HuH-7.5 (cell line): ENCODE measurements at regions not wholly inside any gene's neighbourhood (a gene's known extent, or its start where the extent isn't known, plus 50 kb on each side); places are given as distances from the start of the nearest gene placed in this dataset.
A peak's percentile ranks its signal among the peaks of the same experiment; 100 is the strongest.

ENCODE experiments used
- DNase-seq: peaks from one replicate; pipeline ENCODE4 v3.0.0; 2011; ENCODE audit warnings: low spot score

DNA sequence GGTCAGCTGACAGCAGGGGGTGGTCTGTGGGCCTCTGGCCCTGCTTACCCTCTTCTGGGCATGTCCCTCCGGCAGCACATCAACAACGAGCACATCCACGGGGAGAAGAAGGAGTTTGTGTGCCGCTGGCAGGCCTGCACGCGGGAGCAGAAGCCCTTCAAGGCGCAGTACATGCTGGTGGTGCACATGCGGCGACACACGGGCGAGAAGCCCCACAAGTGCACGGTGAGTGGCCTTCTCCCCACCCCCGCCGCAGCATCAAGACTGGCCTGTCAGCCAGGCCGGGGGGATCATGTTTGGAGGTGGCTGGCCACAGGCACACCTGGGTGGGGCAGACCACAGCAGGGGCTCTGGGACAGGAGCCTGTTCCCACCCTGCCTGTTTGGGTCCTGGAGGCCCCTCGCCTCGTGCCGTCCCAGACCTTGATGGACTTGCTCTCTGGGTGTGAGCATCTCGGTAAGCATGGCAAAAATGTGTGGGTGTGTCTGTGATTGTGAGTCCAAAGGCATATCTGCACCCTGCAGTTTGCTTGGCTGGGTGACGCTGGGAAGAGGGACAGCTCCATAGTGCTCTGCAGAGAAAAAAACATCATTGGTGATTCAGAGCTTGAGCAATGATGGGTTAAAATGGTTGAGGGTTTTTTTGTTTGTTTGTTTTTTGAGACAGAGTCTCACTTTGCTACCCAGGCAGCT is 242.8 kb downstream of the GLI2 start:
- DNase-seq, result no peak

GRCh38 chr2:120979398-120979797 is 243.7 kb downstream of the GLI2 start:
- DNase-seq, result no peak

GRCh38 chr2:120979921-120980320 is 244.3 kb downstream of the GLI2 start:
- no peak for DNase-seq

GRCh38 chr2:120981443-120981842 is 245.8 kb downstream of the GLI2 start:
- no peak for DNase-seq

GRCh38 chr2:120982598-120982997 is 246.9 kb downstream of the GLI2 start:
- no peak for DNase-seq

DNA sequence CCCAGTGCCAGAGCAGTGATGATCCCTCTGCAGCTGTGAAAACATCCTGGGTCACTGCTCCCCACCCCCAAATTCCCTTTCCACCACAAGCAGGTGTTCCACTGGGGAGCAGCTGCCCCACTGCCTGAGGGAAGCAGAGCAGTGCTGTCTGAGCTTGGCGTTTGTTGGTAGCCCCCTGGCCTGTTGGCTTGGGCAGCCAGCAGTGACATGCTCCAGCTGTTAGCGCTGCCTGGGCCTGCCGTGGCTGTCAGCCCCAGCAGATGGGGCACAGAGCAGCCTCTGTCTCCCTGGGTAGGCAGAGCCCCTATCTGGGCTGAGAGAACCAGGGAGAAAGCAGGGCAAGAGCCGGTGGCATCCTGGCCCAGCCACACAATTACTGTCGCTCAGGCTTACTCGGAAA is 247.7 kb downstream of the GLI2 start:
- DNase-seq, result no peak

DNA sequence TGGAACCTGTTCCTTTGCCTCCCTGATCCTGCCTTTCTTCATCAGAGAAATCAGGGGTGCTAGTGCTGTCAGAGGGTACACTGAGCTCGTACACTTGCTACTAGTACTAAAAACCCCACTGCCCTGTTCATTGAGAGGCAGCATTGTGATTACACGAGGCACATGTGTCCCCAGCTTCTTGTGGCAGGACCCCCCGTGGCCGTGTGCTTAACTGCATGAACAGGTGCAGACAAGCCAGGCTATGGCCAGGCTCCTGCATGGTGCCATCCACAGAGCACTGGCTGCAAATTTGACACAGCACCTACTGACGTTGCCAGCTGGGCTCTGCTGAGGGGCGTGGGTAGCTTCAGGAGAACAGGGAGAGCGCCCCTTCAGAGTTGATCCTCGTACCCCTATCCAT is 248.4 kb downstream of the GLI2 start:
- no peak for DNase-seq

- DNase-seq, result no peak
These were observed 248.9 kb downstream of the GLI2 start for GRCh38 chr2:120984452-120985173.

DNA sequence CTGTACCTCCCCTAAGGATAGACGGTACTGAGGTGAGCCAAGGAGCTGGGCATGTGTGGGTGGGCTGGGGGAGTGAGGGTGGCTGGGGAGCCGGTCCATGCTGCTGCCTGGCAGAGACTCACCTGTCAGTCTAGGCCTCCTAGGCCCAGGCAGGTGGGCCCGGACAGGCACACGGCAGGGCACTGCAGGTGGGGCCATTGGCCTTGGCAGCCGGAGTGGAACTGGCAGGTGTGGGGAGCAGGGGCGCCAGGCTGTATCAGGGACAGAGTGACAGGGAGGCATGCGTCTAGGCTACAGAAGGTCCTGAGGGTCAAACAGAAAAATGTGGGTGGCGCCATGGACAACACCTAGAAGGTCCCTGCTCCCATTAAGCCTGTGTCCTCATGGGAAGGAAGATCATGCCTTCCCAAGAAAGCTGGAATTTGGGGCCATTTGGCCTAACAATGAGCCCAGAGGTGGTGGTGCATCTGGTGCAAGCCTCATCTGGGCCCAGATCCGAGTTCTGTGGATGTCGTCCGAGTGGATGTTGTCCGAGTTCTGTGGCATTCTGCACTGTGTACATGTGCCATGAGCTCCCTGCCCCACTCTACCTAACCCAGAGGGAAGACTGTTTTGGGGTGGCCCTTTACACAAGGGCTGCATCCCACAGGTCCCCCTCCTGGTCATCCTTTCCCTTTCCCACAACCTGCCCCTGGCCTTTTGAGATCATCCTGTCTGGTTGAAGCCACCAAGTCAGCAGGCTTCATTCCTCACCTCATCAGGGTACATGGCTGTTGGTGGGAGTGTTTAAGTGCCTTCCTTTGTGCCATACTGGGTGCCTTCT is 249.7 kb downstream of the GLI2 start:
- no peak for DNase-seq

DNA sequence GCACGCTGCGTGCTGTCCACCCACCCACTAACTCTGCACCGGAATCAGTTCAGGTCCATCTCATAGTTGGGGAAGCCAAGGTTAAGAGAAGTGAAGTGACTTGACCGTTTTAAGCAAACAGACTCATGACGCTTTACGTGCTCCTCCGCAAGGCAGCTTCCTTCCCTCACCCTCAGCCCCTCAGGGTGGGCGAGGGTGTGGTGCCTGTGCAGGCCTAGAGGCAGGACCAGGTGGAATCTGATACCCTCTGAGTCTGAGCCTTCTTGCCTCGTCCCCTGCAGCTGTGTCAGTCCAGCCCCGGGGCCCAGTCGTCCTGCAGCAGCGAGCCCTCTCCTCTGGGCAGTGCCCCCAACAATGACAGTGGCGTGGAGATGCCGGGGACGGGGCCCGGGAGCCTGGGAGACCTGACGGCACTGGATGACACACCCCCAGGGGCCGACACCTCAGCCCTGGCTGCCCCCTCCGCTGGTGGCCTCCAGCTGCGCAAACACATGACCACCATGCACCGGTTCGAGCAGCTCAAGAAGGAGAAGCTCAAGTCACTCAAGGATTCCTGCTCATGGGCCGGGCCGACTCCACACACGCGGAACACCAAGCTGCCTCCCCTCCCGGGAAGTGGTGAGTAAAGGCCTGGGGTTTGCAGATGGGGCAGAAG is 250.5 kb downstream of the GLI2 start:
- DNase-seq, result no peak

- no peak for DNase-seq
These were observed 251.4 kb downstream of the GLI2 start for GRCh38 chr2:120986898-120987650.

DNA sequence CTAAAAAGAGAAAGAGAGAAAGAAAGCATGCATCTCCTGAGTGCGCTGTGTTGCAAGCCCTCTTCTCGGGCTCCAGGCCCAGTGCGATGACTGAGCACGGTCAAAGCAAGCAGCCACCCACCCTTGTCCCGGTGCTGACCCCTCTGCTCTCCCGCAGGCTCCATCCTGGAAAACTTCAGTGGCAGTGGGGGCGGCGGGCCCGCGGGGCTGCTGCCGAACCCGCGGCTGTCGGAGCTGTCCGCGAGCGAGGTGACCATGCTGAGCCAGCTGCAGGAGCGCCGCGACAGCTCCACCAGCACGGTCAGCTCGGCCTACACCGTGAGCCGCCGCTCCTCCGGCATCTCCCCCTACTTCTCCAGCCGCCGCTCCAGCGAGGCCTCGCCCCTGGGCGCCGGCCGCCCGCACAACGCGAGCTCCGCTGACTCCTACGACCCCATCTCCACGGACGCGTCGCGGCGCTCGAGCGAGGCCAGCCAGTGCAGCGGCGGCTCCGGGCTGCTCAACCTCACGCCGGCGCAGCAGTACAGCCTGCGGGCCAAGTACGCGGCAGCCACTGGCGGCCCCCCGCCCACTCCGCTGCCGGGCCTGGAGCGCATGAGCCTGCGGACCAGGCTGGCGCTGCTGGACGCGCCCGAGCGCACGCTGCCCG is 252.5 kb downstream of the GLI2 start:
- no peak for DNase-seq

GRCh38 chr2:120988700-120989511 is 253.2 kb downstream of the GLI2 start:
- DNase-seq, result no peak

DNA sequence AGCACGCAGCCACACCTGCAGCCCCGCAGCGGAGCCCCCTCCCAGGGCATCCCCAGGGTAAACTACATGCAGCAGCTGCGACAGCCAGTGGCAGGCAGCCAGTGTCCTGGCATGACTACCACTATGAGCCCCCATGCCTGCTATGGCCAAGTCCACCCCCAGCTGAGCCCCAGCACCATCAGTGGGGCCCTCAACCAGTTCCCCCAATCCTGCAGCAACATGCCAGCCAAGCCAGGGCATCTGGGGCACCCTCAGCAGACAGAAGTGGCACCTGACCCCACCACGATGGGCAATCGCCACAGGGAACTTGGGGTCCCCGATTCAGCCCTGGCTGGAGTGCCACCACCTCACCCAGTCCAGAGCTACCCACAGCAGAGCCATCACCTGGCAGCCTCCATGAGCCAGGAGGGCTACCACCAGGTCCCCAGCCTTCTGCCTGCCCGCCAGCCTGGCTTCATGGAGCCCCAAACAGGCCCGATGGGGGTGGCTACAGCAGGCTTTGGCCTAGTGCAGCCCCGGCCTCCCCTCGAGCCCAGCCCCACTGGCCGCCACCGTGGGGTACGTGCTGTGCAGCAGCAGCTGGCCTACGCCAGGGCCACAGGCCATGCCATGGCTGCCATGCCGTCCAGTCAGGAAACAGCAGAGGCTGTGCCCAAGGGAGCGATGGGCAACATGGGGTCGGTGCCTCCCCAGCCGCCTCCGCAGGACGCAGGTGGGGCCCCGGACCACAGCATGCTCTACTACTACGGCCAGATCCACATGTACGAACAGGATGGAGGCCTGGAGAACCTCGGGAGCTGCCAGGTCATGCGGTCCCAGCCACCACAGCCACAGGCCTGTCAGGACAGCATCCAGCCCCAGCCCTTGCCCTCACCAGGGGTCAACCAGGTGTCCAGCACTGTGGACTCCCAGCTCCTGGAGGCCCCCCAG is 254.1 kb downstream of the GLI2 start:
- DNase-seq, result peak; percentile 5

DNA sequence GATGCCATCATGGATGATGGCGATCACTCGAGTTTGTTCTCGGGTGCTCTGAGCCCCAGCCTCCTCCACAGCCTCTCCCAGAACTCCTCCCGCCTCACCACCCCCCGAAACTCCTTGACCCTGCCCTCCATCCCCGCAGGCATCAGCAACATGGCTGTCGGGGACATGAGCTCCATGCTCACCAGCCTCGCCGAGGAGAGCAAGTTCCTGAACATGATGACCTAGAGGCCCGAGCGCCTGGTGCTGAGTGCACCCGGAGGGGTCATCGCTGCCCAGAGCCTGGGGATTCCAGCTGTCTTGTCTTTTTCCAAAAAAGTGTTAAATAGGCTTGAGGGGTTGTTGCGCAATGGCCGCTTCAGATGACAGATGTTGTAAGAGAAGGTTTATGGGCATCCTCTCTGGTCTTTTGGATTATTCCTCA is 254.8 kb downstream of the GLI2 start:
- DNase-seq, result peak; percentile 5

GRCh38 chr2:120991441-120991840 is 255.8 kb downstream of the GLI2 start:
- no peak for DNase-seq

- no peak for DNase-seq
These were observed 257.3 kb downstream of the GLI2 start for GRCh38 chr2:120992791-120993555.

DNA sequence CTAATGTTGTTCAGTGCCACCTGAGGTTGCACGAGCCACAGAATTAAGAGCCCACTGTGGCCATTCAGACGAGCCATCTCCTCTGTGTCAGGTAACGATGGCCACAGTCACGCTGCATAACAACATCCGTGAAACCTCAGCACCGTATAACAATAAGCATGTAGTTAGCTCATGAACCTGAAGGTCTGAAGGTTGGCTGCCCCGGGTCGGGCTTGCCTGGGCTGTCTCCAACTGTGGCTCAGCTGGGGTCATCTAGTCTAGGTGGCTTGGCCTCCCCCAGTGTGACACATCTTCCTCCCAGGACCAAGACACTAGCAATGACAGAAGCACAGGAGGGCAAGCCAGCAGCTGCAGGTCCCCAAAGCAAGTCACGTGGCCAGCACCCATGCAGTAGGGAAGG is 258.0 kb downstream of the GLI2 start:
- DNase-seq, result no peak
